Muscle layer of duodenum (tissue), 2 donors: ENCODE measurements at regions not wholly inside any gene's neighbourhood (a gene's known extent, or its start where the extent isn't known, plus 50 kb on each side); places are given as distances from the start of the nearest gene placed in this dataset.

ENCODE experiments used
- H3K27ac ChIP-seq: one replicate; pipeline ENCODE4 v1.7.0; 2013; ENCODE audit warnings: mild to moderate bottlenecking, low read length
- H3K27me3 ChIP-seq: one replicate; pipeline ENCODE4 v1.7.0; 2013; ENCODE audit warnings: low read depth, mild to moderate bottlenecking, control low read depth, low read length
- H3K36me3 ChIP-seq, 2 donors: one replicate each; pipeline ENCODE4 v1.7.0; 2013; ENCODE audit warnings: low read length in 2 of 2, control low read depth in 1 of 2, mild to moderate bottlenecking in 1 of 2; ENCODE audit not compliant: insufficient read depth in 2 of 2, control insufficient read depth in 1 of 2
- H3K4me1 ChIP-seq, 2 donors: one replicate each; pipeline ENCODE4 v1.7.0; 2013; ENCODE audit warnings: low read length in 2 of 2, mild to moderate bottlenecking in 2 of 2, control low read depth in 1 of 2, moderate library complexity in 1 of 2; ENCODE audit not compliant: insufficient read depth in 2 of 2, control insufficient read depth in 1 of 2
- H3K4me3 ChIP-seq, 2 donors: one replicate each; pipeline ENCODE4 v1.7.0; 2013; ENCODE audit warnings: low read length in 2 of 2, low read depth in 1 of 2, mild to moderate bottlenecking in 1 of 2
- H3K9me3 ChIP-seq, 2 donors: one replicate each; pipeline ENCODE4 v1.7.0; 2013; ENCODE audit warnings: low read length in 2 of 2, control low read depth in 1 of 2, mild to moderate bottlenecking in 1 of 2; ENCODE audit not compliant: control insufficient read depth in 1 of 2
- donor health status: healthy.

GRCh38 chr15:68501616-68502015 lies 69.7 kb upstream of the ITGA11 start:
- no peak overlapping the region for H3K27ac ChIP-seq
- H3K36me3 ChIP-seq = no peaks in the 10 kb centered on the region
- no peaks in the 10 kb centered on the region for H3K27me3 ChIP-seq
- no peaks in the 10 kb centered on the region for H3K9me3 ChIP-seq
- H3K4me3 ChIP-seq = no peak overlapping the region
- H3K4me1 ChIP-seq = no peaks in the 10 kb centered on the region

- H3K4me1 ChIP-seq = no peaks in the 10 kb centered on the region
- no peak overlapping the region for H3K27ac ChIP-seq
- no peaks in the 10 kb centered on the region for H3K27me3 ChIP-seq
- no peak overlapping the region for H3K4me3 ChIP-seq
- no peaks in the 10 kb centered on the region for H3K9me3 ChIP-seq
- no peaks in the 10 kb centered on the region for H3K36me3 ChIP-seq
Measured at GRCh38 chr15:68502398-68502901, 70.5 kb upstream of the ITGA11 start.

- Histone ChIP-seq H3K4me1 (no peaks in the 10 kb centered on the region), H3K4me3 (no peak overlapping the region), H3K27ac (no peak overlapping the region), H3K27me3 (no peaks in the 10 kb centered on the region), H3K9me3 (no peaks in the 10 kb centered on the region), H3K36me3 (no peaks in the 10 kb centered on the region)
Measured at GRCh38 chr15:68503213-68503612, 71.2 kb upstream of the ITGA11 start.

DNA sequence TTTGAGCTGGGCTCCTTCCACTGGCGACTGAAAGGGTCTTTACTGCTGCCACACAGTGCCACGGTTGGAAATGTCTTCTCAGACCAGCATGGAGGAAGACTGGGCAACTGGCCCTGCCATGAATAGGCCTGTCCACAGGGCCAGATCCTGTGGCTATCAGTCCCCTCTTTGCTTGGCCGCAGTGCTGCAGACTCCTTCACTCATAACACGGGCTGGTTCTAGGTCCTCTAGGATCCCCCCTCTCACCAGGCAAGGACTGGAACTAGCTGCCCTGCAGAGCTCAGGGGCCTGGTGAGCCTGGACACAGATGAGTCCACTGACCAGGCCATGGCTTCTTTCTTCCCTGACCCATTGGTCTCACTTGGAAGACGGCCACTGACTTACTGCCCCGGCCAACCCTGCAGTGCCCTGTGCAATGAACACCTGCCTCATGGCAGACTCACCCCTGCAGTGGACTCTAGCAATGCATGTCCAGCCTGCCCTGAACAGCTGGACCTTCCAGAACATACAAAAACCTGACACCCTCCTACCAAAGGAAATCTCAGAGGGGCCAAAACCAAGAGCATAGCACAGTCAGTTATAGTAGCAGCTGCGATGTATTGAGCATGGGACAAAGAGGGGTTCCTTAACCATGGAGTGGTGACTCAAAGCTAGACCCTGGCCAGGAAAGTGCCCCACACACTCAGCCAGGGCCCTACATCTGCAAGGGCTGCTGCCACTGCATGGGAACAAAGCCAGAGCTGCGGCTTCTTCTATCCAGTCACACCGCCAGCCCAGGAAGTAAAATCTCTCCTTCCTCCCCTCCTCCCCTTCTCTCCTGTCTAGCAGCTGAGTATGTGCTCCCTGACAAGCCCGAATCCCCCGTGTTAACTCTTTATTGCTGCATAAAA lies 72.1 kb upstream of the ITGA11 start:
- Histone ChIP-seq H3K4me1 (no peaks in the 10 kb centered on the region), H3K9me3 (no peaks in the 10 kb centered on the region), H3K4me3 (no peak overlapping the region), H3K36me3 (no peaks in the 10 kb centered on the region), H3K27ac (no peak overlapping the region), H3K27me3 (no peaks in the 10 kb centered on the region)

- Histone ChIP-seq H3K4me3 (no peak overlapping the region), H3K36me3 (no peaks in the 10 kb centered on the region), H3K9me3 (no peaks in the 10 kb centered on the region), H3K4me1 (no peaks in the 10 kb centered on the region), H3K27ac (no peak overlapping the region), H3K27me3 (no peaks in the 10 kb centered on the region)
Measured at GRCh38 chr15:68504681-68505170, 72.8 kb upstream of the ITGA11 start.

DNA sequence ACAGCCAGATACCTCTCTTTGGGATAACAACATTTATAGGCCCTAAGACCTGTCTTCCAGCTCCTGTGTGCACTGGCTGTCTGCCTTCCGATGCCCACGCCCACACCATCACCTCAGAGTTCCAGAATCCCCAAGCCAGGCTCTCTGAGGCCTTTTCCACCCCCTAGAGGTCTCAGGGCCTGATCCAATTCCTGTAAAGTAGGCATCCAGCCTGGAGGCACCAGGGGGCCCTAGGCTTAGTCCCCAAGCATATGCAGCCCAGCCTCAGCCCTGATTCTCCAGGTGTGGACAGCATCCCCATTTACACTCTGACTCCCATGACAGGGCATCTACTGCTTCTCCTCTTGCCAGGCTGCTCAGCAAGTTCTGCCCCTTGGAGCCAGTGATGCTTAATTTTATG lies 72.7 kb upstream of the CORO2B start:
- no peaks in the 10 kb centered on the region for H3K27me3 ChIP-seq
- no peak overlapping the region for H3K4me3 ChIP-seq
- H3K9me3 ChIP-seq = no peaks in the 10 kb centered on the region
- no peak overlapping the region for H3K27ac ChIP-seq
- H3K4me1 ChIP-seq = no peaks in the 10 kb centered on the region
- no peaks in the 10 kb centered on the region for H3K36me3 ChIP-seq

- Histone ChIP-seq H3K4me1 (no peaks in the 10 kb centered on the region), H3K4me3 (no peak overlapping the region), H3K36me3 (no peaks in the 10 kb centered on the region), H3K27ac (no peak overlapping the region), H3K9me3 (no peaks in the 10 kb centered on the region), H3K27me3 (no peaks in the 10 kb centered on the region)
Measured at GRCh38 chr15:68507447-68507846, 71.3 kb upstream of the CORO2B start.

DNA sequence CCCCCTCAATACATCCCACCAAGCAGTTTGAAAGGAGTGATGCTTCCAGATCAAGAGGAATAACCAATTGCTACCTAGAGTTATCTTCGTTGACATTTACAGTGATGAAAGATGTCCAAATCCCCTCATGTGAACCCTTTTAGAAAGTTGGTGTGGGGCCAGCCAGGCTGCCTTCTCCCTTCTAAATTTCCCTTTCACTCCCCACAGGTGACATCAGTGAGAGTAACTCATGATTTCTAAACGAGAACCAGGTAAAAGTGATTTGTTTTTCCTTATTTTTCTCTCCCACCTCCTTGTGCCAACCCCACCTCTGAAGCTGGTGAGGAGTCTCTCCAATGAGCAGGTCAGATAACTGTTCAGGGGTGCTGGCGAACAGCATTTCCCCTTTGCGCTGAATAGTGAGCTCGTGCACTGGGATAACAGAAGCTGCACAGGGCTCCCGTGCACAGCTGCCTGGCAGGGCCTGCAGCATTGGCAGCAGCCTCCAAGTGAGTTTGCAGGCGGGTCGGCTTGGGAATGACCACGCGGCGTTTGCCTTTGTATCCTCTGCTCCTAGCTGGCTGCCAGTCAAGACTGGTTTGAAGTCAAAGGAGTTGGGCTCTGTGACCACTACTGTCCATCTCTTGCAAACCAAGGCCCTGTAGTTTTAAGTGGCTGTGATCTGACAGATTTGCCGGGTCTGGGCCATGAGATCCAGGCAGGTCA lies 70.2 kb upstream of the CORO2B start:
- Histone ChIP-seq H3K4me1 (no peaks in the 10 kb centered on the region), H3K9me3 (no peaks in the 10 kb centered on the region), H3K27me3 (no peaks in the 10 kb centered on the region), H3K36me3 (no peaks in the 10 kb centered on the region), H3K27ac (no peak overlapping the region), H3K4me3 (no peak overlapping the region)

GRCh38 chr15:68510558-68510957 lies 68.2 kb upstream of the CORO2B start:
- no peaks in the 10 kb centered on the region for H3K4me1 ChIP-seq
- no peak overlapping the region for H3K27ac ChIP-seq
- H3K4me3 ChIP-seq = no peak overlapping the region
- H3K27me3 ChIP-seq = no peaks in the 10 kb centered on the region
- no peaks in the 10 kb centered on the region for H3K9me3 ChIP-seq
- H3K36me3 ChIP-seq = no peaks in the 10 kb centered on the region

DNA sequence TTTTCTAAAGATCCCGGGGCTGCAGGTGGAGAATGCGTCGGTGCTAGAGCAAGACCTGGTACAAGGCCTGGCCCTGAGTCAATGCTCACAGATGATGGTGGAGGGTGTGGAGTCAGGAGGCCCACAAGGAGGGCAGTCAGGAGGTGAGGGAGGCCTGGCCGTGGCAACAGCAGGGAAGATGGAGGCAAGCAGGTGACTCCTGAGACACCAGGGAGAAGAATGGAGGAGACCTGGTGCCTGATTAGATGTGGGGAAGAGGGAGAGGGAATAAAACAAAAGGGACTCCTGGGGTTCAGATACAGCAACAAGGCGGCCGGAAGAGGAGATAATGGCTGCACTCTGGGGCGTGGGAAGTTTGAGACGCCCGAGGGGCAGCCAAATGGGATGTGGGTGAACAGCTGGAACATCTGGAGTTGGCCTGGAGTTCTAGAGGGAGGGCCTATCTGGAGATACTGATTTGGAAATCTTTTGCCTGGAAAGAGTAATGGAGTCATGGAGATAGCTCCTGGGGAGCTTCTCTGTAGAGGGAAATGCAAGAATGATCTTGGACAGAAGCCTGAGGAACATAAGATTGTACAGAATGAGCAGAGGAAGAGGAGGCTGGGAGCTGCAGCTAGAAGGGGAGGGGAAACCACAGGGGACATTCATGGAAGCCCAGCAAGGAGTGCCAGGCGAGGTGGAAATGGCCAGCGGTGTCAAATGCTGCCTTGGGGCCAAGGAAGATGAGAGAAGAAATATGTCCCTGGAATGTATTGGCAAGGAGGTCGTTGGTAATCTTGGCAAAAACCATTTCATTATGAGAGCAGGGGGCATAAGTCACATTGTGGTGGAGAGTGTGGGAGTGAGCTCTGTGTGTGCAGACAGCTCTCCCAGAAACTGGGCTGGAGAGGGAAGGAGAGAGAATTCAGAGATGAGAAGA lies 67.5 kb upstream of the CORO2B start:
- Histone ChIP-seq H3K27ac (no peak overlapping the region), H3K27me3 (no peaks in the 10 kb centered on the region)

DNA sequence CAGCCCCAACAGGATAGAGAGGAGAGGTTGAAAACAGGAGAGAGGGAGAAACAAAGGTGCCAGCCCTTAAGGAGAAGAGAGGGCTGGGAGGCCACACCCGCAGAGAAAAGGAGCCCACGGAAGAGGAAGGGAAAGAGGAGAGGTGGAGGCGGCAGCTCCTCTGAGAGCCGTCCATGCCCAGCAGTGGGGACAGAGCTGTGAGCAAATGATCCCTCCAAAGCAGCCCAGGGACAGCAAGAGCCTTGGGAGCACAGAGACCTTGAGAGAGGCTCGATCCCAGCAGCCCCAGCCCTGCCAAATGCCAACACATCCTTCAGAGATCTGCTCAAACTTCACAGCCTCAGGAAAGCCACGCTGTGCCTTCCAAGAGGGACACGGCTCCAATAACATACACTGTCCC lies 66.7 kb upstream of the CORO2B start:
- H3K4me1 ChIP-seq = peaks cover 4 to 9% of the 10 kb centered on the region in 2 donors
- no peak overlapping the region for H3K27ac ChIP-seq
- H3K27me3 ChIP-seq = no peaks in the 10 kb centered on the region
- no peaks in the 10 kb centered on the region for H3K9me3 ChIP-seq
- no peak overlapping the region for H3K4me3 ChIP-seq
- H3K36me3 ChIP-seq = no peaks in the 10 kb centered on the region

More for the DNA sequence above, 67.5 kb upstream of the CORO2B start:
- Histone ChIP-seq H3K9me3 (no peaks in the 10 kb centered on the region), H3K4me3 (no peak overlapping the region), H3K4me1 (peaks cover 0 to 2% of the 10 kb centered on the region in 2 donors), H3K36me3 (no peaks in the 10 kb centered on the region)
